ENCODE measurements at regions not wholly inside any gene's neighbourhood (a gene's known extent, or its start where the extent isn't known, plus 50 kb on each side); places are given as distances from the start of the nearest gene placed in this dataset.

DNA sequence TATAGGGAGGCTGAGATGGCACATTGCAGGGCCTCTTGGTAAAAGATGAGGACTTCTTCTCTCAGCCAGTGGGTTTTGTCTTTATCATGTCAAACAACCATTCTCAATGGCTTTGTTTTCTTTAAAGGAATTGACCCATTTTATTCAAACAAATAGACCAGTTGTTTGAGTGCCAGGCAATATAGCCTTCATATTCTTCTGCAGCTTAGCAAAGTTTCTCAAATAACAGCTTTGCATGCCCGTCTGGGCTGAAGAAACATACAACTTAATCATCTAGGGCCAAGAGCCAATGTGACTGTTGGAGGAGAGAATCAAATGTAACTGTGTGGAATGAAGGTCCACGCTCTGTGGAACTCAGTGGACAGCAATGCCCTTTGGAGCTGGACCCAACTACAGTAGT is 57.4 kb upstream of the ADRA1B start:
- no peak for TF ChIP-seq CTCF (IDR thresholded peaks at IDR 0.05)
- no peak for TF ChIP-seq POLR2A (IDR thresholded peaks at IDR 0.05)
